Renal cortical epithelial cell (primary cell): ENCODE measurements at regions not wholly inside any gene's neighbourhood (a gene's known extent, or its start where the extent isn't known, plus 50 kb on each side); places are given as distances from the start of the nearest gene placed in this dataset.
"Not testable (repeated sequence)": the region's sequence is repeated elsewhere in the genome, so short reads cannot be mapped to it uniquely, and the experiment has no call there.

Experiments used
- DNase-seq: peaks from one replicate; pipeline ENCODE4 v3.0.0-alpha.2; 2011; ENCODE audit warnings: low read depth

DNA sequence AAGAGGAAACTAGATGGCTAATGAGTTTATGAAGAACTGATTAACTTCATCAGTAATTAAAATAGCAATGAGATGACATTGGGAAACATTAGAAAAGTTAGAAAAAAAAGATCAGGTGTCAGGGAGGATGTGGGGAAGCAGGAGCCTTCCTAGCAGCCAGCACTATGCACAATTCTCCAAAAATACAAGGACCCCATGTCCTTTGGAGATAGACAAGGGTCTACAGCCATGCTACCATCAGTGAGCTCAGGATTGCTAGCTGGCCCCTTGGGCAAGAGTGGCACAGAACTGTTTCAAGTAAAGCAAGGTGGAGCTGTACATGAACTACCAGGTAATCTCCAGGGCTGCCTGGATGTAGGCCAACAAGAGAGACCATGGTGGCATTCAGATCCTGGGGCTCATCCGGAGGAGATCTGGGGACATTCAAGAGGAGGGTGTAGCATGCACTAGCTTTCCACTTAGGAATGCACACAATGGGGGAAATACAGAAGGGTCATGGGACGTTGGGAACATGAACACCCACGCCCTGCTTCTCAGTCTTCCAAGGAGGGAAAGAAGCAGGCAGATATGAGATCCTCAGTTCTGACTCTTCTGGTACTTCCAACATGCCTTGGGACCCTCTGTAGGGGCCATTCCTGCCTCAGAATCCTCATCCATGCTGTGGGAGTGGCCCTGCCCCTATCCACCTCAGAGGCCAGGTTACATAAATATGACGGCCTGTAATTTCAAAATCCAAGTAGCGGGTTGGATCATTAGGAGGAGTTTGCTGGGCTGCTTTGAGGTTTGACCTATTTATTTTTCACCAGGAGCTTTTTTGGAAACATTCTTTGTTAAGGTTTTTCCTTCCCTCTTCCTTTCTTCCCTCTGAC, 82.2 kb upstream of the HABP2 start:
- DNase-seq = no peak

DNA sequence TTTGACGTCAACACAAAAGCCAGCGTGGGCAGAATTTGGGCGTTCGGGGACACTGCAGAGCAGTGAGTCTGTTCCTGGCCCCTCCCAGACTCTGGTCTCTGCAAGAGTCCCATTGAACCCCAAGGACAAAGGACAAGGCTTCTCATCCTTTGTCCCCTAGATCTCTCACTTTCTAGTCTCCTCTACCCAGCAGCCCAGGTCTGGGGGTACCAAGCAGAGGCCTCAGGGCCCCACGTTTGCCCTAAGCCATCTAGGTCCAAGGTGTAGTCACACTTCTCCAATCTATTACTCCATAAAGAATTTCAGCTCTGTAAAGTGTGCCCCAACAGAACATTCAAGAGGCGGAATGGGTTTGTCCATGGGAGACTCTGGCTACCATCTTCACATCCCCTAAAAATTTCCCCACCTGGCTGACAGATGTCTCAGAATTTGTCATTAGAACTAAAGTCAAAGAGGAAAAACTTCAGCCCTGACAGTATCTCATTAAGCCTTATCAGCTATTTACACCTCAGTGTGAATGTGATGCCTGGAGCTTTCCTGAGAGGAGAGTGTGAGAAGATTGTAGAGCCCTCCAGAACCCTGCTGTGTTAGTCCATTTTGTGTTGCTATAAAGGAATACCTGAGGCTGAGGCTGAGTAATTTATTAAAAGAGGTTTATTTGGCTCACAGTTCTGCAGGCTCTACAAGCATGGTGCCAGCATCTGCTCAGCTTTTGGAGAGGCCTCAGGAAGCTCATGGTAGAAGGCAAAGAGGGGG, 81.4 kb upstream of the HABP2 start:
- no peak for DNase-seq

- DNase-seq = no peak
Observed at GRCh38 chr10:113473011-113473410, 79.8 kb upstream of the HABP2 start.

- DNase-seq = no peak
Observed at GRCh38 chr10:113473851-113474250, 79.0 kb upstream of the HABP2 start.

DNA sequence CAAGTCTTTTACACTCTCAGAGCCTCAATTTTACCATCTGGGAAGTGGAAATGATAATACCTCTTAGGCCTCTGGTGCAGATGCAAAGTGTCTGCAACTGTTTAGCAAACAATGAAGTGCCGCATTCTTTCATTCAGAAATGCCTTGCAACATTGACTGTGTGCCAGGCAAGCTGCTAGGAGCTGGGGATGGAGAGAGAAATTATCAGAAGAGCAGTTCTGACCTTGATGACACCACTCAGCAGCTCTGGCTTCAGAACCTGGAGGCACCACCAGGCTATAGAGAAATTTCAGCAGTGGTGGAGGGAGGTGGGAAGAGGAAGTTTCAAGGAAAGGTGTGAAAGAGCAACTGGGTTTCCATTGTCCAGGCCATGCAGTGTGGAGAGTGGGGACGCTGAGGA, 78.1 kb upstream of the HABP2 start:
- DNase-seq = no peak

- DNase-seq = peak; percentile 60
Observed at GRCh38 chr10:113475381-113475807, 77.5 kb upstream of the HABP2 start.

DNA sequence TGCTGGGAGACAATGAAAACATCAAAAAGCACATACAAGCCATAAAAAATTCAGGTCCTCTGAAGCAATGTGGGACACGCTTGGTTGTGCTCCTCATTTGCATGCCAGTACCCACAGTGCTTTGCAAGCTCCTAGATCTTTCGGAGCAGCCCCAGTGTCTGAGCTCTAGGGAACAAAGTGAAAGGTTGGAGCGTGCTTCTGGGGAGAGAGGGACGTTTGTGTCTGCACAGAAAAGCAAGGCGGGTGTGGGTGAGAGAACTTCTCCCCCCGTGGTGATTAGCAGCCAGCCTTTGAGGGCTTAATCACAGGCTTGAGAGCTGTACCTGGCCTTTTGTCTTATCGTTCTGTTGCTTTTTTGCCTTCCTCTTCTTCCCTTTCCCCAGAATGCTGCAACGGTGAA, 76.7 kb upstream of the HABP2 start:
- peak; percentile 19 for DNase-seq

- DNase-seq = no peak
Observed at GRCh38 chr10:113476673-113477072, 76.2 kb upstream of the HABP2 start.

GRCh38 chr10:113477451-113477850, 75.4 kb upstream of the HABP2 start:
- DNase-seq = no peak

DNA sequence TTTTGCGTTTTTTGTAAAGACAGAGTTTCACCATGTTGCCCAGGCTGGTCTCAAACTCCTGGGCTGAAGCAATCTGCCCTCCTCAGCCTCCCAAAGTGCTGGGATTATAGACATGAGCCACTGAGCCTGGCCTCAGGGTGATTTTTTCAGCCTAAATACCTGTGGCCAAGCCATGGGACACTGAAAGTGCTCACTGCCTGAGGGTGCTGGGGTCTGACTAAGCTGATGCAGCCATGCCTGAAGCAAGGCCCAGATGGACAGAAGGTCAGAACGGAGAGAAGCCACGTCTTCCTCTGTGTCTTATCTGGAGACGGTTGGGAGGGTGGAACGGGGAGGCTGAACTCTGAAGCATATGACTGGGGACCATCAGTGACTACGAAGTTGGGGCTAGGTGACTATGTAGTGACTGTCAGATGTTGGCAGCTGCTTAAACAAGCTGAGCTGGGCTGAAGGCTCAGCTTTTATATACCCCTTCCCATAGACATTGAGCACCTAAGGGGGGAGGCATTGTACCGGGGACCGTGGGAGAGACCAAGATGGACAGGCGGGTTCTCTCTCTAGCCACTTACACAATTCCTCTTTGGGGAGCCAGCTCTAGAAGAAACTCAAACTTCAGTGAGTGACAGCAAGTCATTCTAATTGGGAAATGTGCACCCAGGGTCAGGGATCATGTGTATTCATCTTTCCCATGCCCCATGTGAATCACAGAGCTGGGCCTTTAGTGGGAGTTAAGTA, 73.3 kb upstream of the HABP2 start:
- DNase-seq = no peak

- DNase-seq = no peak
Observed at GRCh38 chr10:113480081-113480360, 72.8 kb upstream of the HABP2 start.

DNA sequence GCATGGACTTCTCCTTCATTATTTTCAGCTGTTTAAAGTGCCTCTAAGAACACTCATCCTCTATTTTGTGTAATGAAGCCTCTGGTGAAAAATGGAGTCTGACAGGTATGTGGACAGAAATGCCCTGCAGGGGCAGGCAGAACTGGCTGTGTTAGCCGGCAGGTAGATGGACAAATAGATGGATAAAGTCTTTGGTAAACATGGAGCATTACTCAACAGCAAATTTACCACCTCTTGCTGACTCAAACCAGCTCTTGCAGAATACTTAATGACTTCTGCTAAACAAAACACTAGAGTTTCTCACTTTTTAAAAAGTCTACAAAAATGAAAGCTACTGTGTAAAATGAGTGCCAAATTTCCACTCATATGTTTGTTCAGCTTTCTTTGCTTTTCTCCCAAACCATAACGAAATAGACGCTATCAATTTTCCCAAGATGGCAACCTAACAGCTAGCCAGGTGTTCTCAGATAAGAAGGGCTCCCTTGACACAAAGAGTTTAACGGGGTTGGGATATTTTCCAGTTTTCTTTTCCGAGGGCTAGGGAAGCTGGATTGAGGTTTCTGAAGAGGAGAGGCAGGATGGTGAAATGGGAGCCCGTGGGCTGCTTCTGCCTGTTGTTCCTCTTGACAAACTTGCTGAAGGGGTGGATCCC, 71.9 kb upstream of the HABP2 start:
- DNase-seq = peak; percentile 33

GRCh38 chr10:113484487-113484886, 68.4 kb upstream of the HABP2 start:
- no peak for DNase-seq

- no peak for DNase-seq
Observed at GRCh38 chr10:113485736-113486135, 67.1 kb upstream of the HABP2 start.

DNA sequence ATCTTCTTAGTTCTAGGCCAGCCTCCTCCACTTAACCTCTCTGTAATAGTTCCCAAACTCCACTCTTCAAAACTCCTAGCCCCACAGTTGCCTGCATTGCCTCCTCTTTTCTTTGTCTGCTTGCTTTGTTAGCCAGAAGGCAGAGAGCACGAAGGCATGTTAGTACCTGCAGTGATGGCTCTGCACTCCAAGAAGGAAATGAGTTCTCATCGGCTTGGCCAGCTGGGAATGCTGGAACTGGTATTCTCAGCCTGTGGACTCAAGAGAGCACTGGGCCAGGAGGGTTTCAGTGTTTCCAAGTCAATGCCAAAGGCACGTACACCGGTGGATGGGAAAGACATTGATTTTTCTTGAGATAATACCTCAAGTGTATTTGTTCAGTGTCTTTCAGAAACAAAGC, 66.3 kb upstream of the HABP2 start:
- DNase-seq = no peak

DNA sequence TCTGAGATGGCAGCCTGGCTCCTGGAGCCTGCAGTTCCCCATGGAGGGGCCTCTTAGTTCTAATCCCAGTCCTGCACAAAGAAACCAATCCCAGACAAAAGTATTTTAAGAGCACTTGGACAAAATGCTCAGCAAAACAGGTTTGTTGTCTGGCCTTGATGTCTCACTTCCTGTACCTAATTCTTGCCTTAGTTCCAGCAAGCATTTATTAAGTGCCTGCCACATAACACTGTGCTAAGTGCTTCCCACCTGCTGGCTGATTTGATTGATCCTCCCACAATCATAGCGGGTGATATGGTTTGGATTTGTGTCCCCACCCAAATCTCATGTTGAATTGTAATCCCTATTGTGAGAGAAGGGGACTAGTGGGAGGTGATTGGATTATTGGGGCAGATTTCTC, 65.7 kb upstream of the HABP2 start:
- DNase-seq = no peak

GRCh38 chr10:113488186-113488585, 64.7 kb upstream of the HABP2 start:
- no peak for DNase-seq

DNA sequence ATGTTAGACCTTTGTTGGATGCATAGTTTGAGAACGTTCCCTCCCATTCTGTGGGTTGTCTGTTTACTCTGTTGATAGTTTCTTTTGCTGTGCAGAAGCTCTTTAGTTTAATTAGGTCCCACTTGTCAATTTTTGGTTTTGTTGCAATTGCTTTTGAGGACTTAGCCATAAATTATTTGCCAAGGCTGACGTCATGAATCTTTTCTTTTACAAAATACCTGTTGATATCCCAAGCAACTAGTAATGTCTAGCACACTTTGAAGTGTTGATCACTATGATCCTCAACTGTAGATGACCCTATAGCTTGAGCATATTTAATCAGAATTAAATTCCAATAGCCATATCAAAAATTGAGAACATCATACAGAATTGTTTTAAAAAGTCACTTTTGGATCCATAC, 63.3 kb upstream of the HABP2 start:
- not testable (repeated sequence) for DNase-seq

DNA sequence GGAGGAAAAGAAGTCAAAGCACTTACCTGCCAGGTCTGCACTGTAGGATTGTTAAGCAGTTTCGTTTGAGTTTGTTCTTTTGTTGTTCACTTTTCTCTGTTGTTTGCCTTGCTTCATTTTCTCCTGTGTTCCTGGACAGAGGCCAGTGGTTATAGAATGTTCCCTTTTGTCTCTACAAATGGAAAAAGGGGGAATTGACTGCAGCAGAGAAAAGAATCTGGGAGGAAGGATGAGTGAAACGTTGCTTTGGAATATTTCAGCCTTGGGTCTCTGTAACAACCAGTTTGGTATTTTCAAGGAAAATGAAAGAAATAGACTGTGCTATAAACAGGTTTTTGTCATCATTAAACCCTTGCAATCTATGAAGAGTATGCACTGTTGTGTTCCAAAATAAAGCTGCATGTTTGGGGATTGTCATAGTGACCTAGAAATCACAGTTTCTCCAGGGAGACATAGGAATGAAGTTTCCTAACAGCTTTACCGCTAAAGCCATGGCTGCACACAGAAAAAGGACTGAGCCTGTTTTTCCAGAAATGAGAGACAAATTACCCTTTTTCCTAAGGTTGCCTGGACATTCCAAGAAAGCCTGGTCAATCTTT, 60.8 kb upstream of the HABP2 start:
- DNase-seq = no peak

- DNase-seq = no peak
Observed at GRCh38 chr10:113493195-113493594, 59.7 kb upstream of the HABP2 start.

DNA sequence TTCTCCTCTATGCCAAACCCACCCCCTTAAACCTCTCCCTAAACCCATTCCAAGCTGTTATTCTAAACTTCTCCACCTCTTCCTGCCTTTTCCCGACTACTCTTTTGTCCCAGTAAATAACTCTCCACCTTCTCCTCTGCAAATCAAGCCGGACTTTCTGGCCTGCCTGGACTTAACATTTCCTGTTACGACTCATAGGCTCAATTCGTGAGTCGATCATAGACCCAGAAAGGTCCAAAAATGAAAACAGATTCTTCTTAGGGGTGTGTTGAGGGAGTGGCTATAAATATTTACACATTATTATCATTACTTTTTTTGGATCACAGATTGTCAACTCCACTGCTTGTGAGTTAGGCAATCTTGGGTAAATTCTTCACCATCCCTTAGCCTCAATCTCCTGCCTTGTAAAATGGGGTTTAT, 59.0 kb upstream of the HABP2 start:
- peak; percentile 15 for DNase-seq

DNA sequence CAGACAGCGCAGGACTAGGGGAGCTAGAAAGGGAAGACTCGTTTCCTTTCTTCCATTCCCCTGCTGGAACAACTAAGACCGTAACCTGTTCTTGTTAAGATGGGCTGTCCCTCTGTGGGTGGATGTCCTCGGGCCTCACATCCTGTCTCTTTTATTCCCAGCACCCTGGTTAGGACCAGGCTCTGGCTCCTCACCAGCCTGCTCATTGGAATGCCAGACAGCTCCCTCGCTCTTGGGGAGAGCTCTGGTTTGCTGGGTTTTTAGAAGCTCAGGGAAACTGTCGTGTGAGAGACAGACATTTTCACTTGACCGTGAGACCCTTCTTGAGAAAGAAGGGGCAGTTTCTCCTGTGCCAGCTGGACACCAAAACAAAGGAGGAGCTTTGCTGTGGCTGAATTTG, 58.1 kb upstream of the HABP2 start:
- DNase-seq = no peak
